ENCODE measurements at regions not wholly inside any gene's neighbourhood (a gene's known extent, or its start where the extent isn't known, plus 50 kb on each side); places are given as distances from the start of the nearest gene placed in this dataset.

GRCh38 chr10:64996886-64997285 is 1475.7 kb downstream of the REEP3 start:
- TF ChIP-seq POLR2A (IDR thresholded peaks at IDR 0.05; ENCODE audit: low read depth, low read length) (no peak), POLR2AphosphoS5 (IDR thresholded peaks at IDR 0.05; ENCODE audit: low read depth, low read length) (no peak)

All from GM12892 (cell line).